ENCODE measurements at regions not wholly inside any gene's neighbourhood (a gene's known extent, or its start where the extent isn't known, plus 50 kb on each side); places are given as distances from the start of the nearest gene placed in this dataset.

DNA sequence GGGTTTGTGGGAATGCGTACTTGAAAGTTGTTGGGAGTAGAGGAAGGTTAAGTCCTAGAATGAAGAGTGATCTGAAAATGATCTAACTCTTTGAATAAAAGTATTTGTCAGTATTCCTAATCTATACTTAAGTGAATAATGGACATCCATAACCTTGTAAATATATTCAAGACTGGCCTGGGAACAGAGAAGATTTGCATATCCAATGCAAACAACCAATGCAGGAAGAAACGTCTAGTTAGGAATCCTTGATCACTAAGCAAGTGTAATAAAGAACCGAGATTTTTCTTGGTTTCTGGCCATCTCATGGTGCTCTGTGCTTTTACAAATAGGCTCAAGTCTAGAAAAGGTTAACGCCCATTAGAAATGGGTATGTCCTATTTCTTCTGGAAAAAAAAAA, 157.1 kb downstream of the RAB11FIP2 start:
- Histone ChIP-seq H3K4me3 (no peak overlapping the region), H4K20me1 (ENCODE audit: control insufficient read depth, insufficient read depth) (no peaks in the 10 kb centered on the region), H3K27me3 (replicated peaks in 1 of 2; ENCODE audit: control insufficient read depth in 2 of 2, insufficient read depth in 2 of 2, low read length in 1 of 2) (no peaks in the 10 kb centered on the region; a peak in 2 of 4 replicates), H3K4me1 (ENCODE audit: control insufficient read depth, insufficient read depth, low read length) (no peaks in the 10 kb centered on the region), H3K4me2 (ENCODE audit: control insufficient read depth, insufficient read depth) (no peak overlapping the region), H2AFZ (ENCODE audit: control insufficient read depth, low read depth, low read length) (no peak overlapping the region), H3K27ac (ENCODE audit: control insufficient read depth, insufficient read depth) (no peak overlapping the region), H3K79me2 (ENCODE audit: control insufficient read depth, insufficient read depth, low read length) (no peaks in the 10 kb centered on the region), H3K9ac (ENCODE audit: control insufficient read depth, insufficient read depth, low read length) (no peak overlapping the region), H3K9me3 (replicated peaks; ENCODE audit: control insufficient read depth, insufficient read depth, low read length) (no peaks in the 10 kb centered on the region), H3K36me3 (ENCODE audit: control insufficient read depth in 2 of 2, insufficient read depth in 2 of 2, low read length in 1 of 2) (no peaks in the 10 kb centered on the region)
- BruUV-seq (replicated peaks), result no TSS peak
- no peak for TF ChIP-seq E2F8 (IDR thresholded peaks at IDR 0.05; ENCODE audit: low read depth, partially characterized antibody)
- TF ChIP-seq, protein P1, sequence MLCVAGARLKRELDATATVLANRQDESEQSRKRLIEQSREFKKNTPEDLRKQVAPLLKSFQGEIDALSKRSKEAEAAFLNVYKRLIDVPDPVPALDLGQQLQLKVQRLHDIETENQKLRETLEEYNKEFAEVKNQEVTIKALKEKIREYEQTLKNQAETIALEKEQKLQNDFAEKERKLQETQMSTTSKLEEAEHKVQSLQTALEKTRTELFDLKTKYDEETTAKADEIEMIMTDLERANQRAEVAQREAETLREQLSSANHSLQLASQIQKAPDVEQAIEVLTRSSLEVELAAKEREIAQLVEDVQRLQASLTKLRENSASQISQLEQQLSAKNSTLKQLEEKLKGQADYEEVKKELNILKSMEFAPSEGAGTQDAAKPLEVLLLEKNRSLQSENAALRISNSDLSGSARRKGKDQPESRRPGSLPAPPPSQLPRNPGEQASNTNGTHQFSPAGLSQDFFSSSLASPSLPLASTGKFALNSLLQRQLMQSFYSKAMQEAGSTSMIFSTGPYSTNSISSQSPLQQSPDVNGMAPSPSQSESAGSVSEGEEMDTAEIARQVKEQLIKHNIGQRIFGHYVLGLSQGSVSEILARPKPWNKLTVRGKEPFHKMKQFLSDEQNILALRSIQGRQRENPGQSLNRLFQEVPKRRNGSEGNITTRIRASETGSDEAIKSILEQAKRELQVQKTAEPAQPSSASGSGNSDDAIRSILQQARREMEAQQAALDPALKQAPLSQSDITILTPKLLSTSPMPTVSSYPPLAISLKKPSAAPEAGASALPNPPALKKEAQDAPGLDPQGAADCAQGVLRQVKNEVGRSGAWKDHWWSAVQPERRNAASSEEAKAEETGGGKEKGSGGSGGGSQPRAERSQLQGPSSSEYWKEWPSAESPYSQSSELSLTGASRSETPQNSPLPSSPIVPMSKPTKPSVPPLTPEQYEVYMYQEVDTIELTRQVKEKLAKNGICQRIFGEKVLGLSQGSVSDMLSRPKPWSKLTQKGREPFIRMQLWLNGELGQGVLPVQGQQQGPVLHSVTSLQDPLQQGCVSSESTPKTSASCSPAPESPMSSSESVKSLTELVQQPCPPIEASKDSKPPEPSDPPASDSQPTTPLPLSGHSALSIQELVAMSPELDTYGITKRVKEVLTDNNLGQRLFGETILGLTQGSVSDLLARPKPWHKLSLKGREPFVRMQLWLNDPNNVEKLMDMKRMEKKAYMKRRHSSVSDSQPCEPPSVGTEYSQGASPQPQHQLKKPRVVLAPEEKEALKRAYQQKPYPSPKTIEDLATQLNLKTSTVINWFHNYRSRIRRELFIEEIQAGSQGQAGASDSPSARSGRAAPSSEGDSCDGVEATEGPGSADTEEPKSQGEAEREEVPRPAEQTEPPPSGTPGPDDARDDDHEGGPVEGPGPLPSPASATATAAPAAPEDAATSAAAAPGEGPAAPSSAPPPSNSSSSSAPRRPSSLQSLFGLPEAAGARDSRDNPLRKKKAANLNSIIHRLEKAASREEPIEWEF (IDR thresholded peaks at IDR 0.05; ENCODE audit: insufficient replicate concordance, low read depth, low read length), result no peak
- no peak for TF ChIP-seq ZSCAN29 (IDR thresholded peaks at IDR 0.05)
- TF ChIP-seq MYC (IDR thresholded peaks at IDR 0.05; ENCODE audit: insufficient read depth, insufficient read length, insufficient replicate concordance, low read length, severe bottlenecking), result no peak
- no peak for TF ChIP-seq CBX5 (IDR thresholded peaks at IDR 0.05; ENCODE audit: low read depth)
- ATAC-seq (no peak), FAIRE-seq (no peak), DNase-seq (ENCODE audit: low read depth, low spot score) (no peak)
- POLR2A ChIA-PET, result no interaction called here
- RAD21 ChIA-PET (ENCODE audit: unreplicated experiment), result no interaction called here
- 27% methylated on average over 4 of the region's 4 CpGs for WGBS (ENCODE audit: insufficient coverage, insufficient replicate concordance, low lambda C conversion rate, missing lambda C conversion rate)
- in situ Hi-C loops (cut with MboI) (no loop called here), intact Hi-C loops (cut with micrococcal nuclease; ENCODE audit: unreplicated experiment) (no loop called here)
- CTCF ChIA-PET, result no interaction called here
- SMC1A ChIA-PET (ENCODE audit: uncharacterized antibody, unreplicated experiment), result no interaction called here

Data from GM12878 (cell line).